Activated naive CD4-positive, alpha-beta T cell treated with anti-CD3 and anti-CD28 coated beads, Interleukin-2, amount 50 U/mL, for 16 hours (primary cell): ENCODE measurements at regions not wholly inside any gene's neighbourhood (a gene's known extent, or its start where the extent isn't known, plus 50 kb on each side); places are given as distances from the start of the nearest gene placed in this dataset.

Source experiments
- DNase-seq: peaks from one replicate; pipeline ENCODE4 v3.0.0-alpha.2; 2020

DNA sequence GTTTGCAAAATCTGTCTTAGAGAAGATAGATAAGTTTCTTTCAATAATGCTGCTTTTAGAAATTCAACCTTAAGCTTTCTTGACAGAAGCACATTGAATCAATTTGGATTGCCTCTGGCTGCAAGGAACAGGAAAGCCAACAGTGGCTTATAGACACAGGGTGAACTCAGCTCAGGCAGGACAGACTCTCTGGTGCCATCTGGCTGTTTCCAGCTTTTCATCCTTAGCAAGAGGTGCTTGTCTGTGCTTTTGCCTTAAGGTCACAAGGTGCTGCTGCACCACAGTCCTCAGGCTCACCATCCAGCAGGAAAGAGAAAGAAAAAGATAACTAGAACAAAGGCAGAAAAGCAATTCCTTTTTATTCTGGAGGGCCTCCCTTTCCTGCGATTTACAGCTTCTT, 93.7 kb upstream of the ETS2 start:
- no peak for DNase-seq

- no peak for DNase-seq
Measured at GRCh38 chr21:38712664-38713063, 93.1 kb upstream of the ETS2 start.

DNA sequence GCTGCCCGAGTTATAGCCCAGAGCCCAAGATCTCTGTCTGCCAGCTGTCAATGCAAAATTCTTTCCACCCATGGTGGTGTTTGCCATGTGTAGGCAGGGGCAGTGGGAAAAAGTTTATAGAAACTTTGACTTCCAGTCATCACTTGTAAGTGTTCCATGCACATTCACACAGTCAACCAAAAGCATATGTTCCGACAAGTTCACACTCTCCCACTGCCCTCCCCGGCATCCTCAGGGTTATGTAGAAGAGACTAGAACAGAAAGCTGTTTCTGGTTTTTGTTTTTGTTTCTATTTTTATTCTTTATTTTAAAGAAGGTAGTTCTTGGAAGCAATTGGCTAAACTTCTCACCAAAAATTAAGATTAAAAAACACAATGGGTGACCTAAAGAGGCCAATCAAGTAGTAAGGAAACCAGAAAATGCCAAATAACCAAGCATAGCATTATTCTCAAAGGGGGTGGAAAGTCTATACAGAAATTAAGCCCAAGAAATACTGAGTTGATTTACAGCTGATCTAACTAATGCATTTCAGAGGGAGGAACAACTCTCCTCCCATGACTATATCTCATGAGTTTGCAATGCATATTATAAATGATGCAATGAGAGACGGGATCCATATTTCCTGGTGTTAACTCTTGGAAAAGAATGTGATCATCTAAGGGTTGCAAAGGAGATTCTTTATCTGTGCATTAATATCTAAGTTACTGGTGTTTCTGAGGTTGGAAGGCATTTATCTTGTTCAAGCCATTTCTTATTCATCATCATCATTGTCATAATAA, 91.5 kb upstream of the ETS2 start:
- no peak for DNase-seq

GRCh38 chr21:38714999-38715398, 90.7 kb upstream of the ETS2 start:
- DNase-seq, result no peak

GRCh38 chr21:38716088-38716487, 89.6 kb upstream of the ETS2 start:
- no peak for DNase-seq

DNA sequence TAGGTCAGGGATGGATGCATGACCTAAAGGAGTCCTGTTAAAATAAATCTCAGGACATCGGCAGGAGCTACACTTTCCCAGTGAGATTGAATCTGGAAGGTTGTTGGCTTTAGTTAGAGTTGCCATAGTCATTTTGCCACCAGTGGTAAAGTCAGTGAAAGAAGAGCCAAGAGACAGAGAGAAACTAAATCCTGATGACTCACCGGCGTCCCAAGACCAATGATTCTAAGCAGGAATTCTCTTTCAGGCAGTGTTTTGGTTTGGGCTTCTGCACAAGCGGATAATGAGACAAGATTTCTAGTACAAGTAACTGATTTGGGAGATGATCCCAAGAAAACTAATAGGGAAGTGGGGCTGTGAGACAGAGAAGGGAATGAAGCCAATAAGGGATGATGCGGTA, 88.8 kb upstream of the ETS2 start:
- DNase-seq, result no peak

DNA sequence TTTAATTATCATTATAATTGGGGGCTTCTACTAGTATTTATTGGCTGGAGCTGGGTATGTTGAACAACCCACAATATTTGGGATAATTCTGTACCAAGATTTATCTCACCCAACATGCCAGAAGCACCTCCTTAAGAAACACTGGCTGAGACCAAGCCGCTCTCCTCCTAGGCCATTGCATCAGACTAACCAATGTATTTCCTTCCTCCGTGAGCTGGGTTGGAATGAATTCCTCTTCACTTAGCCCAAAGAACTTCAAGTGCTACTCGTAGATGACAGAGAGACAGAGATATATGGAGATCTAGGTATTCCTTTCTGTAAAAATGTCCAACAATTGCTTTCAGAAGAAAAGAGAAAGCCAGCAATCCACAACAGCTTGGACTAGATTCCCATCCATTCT, 87.2 kb upstream of the ETS2 start:
- no peak for DNase-seq

GRCh38 chr21:38720074-38720473, 85.7 kb upstream of the ETS2 start:
- no peak for DNase-seq

- DNase-seq, result no peak
Measured at GRCh38 chr21:38721055-38721454, 84.7 kb upstream of the ETS2 start.

- no peak for DNase-seq
Measured at GRCh38 chr21:38721958-38722357, 83.8 kb upstream of the ETS2 start.

DNA sequence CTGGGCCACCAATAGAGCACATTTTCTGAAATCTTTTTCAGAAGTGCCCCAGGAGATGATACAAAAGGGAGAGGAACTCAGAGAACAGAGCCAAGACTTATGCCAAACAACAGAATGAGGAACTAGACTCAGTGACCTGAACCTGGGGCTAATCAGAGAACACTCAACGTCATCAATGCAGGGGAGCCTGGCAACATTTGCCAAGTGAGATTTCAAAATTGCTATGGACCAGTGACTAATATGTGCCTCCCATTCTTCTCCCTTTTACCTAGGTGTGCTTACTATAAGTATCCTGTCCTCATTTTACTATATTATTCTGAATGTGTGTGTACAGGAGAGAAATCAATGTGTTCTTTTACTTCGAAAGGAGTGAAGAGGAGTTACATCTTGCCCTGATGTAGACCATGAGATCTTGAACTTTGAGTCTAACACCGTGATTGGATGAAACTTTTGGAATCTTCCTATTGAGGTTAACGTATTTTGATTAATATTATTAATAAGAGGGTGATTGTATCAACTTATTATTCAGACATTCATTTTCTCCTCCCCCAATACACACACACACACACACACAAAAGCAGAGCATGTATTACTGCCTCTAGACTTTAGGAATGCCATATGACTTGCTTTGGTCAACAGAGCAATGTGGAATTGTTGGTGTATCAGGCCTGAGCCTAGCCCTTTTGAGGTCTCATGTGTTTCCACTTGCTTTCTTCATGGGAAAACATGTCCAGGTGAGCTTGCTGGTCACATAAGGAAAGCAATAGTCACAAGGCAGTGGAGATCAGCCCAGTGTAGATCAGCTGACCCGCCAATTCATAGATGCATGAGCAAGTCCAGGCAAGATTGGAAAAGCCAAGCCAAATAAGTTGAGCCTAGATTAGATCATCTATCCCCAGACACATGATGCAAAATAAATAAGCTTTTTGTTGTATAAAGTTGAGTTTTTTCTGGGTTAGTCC, 80.3 kb upstream of the ETS2 start:
- DNase-seq, result no peak

DNA sequence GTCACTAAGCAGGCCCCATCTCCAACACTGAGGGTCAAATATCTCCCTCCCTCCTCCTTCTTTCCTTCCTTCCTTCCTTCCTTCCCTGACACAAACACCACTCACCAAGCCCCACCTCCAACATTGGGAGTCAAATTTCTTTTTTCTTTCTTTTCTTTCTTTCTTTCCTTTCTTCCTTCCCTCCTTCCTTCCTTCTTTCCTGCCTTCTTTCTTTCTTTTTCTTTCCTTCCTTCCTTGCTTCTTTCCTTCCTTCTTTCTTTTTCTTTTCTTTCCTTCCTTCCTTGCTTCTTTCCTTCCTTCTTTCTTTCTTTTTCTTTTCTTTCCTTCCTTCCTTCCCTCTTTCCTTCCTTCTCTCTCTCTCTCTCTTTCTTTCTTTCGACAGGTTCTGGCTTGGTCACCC, 79.2 kb upstream of the ETS2 start:
- no peak for DNase-seq

DNA sequence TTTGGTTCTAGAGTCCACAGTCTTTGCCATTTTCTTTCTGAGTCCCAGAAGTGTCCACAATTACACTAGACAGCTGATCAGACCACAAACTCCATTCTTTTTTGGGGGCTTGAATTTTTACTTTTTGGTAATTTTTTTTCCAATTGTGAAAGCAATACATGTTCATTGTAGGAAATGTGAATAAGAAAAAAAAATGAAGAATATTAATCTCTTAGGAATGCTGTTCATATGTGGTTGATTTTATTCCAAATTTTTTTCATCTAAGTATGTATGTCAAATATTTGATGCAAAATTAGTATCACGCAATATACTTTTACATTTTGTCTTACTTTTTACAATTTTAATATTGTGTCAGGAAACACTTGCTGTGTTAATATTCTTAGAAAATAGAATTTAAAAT, 76.4 kb upstream of the ETS2 start:
- no peak for DNase-seq

DNA sequence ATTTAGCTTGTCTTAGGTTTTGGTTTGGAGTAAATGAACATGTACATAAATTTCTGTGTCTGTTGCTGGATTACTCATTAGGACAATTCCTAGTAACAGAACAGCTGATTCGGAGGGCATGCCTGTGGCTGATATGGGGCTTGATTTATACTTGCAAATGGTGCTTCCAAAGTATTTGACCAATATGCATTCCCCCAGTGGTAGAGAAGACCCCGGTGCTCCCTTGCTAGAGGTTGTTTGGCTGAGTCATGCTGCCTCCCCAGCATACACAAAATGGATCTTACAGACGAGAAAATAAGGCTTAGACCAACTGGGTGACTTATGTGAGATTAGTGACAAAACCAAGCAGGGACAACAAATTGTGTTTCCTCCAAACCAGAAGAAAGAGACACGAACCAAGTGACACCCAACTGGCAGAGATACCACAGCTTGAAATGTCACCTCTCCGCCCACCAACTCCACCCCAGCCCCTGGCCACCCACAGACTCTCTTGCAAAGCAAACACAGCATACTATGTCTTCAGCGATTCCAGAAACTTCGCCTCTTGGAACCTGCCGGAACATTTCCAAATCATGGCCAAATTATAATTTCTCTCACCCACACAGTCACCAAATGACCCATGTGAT, 75.9 kb upstream of the ETS2 start:
- DNase-seq, result no peak

DNA sequence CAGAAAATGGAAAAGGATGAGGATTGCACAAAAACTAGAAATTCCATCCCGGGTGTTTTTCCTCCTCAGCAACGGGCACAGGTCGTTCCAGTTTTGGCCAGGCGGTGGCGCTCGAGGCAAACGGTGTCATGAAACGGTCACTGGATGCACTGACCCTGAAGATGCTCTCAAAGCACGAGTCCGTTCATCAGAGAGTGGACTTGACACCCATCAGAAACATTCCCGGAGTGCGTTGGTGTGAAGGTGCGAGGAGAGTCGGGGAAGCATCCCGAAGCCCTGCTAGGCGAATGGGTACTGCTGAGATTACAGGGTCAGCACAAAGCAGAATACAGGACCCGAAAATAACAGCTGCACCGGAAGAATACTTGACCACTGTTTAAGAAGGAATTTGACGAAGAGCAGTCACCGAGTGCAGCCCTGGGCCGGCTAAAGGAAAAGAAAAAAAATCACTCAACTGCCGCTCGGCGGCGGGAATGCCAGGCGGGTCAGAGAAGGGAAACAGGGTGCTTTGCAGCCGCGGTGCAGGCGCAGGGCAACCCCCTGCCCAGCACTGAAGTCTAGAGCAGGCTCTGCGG, 71.7 kb upstream of the ETS2 start:
- peak; percentile 68 for DNase-seq

DNA sequence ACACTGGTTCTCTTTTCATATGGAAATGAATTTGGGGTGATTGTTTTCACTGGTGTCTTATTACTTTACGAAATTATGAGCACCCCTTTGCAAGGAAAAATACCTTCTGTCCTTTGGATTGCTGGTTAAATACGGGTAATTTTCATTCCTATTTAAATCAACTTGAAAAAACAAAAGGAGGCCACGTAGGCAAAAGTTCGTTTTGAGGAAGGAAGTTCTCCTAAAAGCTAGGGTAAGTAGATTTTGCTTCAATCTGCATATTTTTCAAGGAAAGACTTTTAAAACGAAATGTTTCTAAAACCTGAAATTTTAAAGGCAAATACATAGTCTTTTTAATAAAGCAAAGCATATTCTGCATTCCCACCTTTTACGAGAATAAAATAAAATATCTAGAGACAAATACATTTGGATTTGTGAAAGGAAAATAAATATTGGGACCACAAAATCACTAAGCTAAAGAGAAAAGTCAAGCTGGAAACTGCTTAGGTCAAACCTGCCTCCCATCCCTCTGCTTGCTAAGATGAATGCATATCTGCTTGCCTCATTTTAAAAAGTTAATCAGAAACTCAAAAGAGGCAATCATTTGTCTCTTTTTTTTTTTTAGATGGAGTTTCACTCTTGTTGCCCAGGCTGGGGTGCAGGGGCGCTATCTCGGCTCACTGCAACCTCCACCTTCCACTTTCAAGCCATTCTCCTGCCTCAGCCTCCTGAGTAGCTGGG, 70.9 kb upstream of the ETS2 start:
- DNase-seq, result no peak

DNA sequence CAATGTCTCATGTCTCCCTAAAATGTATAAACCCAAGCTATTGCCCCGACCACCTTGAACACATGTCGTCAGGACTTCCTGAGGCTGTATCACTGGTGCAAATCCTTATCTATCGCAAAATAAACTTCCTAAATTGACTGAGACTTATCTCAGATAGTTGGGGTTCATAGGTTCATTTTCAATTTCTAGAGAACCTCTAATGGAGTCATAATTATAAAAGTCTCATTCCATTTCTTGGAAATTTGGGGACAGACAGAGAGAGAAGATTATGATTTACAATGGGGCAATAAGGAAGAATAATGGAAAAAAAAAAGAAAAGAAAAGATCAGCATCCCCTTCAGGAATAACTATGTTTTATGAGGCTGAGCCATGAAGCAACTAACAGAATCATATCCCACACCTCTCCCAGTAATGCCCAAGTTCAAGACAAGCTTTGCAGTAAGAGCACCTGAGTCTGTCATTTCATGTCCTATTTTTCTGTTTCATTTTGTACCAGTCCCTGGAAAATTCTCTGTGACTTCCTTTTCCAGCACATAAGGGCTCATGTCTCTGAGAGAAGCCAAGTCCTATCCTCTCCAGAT, 70.0 kb upstream of the ETS2 start:
- DNase-seq, result no peak

GRCh38 chr21:38740090-38740489, 65.6 kb upstream of the ETS2 start:
- no peak for DNase-seq

DNA sequence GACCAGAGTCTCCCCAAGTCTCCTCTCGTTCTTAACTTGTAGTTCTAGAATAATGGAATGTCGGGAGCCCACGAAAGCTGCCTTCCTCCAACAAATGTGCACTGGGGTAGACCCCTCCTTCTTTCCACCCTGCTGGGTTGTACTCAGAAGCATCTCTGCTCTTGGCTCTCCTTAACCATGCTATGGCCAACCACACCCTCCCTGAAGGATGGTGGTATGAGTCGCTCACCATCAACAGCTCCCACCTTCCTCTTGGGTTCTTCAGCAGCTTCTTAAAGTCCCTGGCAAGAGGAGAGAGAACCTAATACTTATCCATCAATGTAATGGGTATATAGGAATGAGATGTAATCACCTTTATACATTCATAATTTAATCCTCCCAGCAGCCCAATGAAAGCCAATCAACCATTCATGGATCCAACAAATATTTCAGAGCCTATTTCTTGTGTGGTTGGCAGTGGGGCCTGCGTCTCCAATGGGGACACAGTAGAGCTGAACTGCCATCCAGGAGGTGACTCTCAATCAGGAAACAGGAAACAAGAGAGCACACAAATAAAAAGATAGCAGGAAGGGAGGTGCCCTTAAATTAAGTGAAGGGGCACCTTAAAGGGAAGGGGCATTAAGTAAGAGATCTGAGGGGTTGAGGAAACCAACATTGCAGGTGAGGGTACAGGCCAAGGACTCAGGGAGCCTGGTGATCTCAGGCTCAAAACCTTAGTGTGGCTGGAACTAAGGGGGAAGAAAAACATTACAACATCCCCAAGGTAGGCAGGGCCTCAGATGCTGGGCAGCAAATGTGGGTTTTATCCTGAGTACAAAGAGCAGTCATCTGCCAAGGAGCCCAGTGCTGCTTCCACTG, 64.4 kb upstream of the ETS2 start:
- DNase-seq, result no peak

- DNase-seq, result no peak
Measured at GRCh38 chr21:38741950-38742256, 63.8 kb upstream of the ETS2 start.

GRCh38 chr21:38742580-38743260, 63.0 kb upstream of the ETS2 start:
- no peak for DNase-seq
